Fibroblast of skin of left biceps (primary cell): ENCODE measurements at regions not wholly inside any gene's neighbourhood (a gene's known extent, or its start where the extent isn't known, plus 50 kb on each side); places are given as distances from the start of the nearest gene placed in this dataset.

Experiments used
- DNase-seq, 2 experiments: peaks; one replicate each; pipeline ENCODE4 v3.0.0-alpha.2; 2013; ENCODE audit warnings: low read depth in 2 of 2

DNA sequence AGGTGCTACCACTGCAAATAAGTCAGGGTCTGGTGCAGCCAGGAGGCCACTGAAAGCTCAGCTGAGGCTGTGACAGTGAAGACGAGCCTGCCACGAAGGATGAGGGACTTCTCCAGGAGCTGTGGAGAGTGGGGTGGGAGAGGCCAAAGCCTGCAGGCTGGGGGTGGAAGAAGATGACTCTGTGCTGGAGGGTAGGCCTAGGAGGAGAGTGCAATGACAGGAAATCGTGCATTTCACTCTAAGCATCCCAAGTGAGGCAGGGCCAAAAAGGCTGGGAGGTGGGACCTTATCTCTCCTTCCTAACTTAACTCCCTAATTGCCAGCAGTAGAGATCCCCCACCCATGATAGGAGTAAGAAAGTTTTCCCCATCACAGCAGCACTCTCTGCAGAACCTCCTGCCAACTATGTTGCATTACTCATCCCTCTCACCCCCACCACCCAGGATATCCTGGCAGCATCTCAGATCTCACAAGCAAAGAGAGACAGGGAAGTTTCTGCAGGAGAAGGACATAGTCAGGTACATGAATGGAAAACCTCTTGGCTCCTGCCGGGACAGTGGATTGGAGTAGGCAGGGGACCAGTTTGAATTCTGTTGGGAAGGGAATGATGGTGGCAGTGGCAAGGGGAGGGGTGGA, 466.2 kb downstream of the CDH26 start:
- DNase-seq, result no peak

DNA sequence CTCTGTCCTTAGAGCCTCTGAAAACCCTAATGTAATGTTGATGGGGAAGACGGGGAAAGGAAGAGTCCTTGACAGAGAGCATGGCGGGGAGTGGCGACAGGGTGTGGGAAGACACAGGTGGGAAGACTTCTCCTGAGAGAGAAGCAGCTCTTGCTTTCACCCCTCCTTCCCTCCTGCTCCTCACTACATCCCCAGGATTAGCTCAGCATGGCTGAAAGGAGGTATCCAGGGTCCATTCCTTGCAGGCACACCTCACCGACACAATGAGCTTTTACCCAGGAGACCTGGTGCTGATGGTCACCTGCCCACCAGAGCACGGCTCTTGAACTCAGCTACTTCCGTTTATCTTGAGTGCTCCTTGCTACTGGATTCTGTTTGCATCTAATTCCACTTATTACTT, 469.3 kb downstream of the CDH26 start:
- DNase-seq, result no peak

DNA sequence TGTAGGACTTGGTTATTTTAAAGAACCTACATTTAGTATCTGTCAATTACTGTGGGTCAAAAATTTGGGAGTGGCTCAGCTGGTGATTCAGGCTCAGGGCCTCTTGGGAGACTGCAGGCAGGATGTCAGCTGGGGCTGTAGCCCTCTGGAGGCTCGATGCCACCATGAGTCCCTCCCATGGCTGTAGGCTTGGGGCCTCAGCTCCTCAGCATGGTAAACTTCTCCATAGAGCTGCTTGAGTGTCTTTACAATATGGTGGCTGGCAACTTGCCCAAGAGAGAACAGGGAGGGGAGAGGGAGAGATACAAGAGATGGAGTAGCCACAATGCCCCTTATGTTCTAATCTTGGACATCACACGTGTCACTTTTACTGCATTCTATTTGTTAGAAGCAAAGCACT, 470.4 kb downstream of the CDH26 start:
- DNase-seq, result no peak

DNA sequence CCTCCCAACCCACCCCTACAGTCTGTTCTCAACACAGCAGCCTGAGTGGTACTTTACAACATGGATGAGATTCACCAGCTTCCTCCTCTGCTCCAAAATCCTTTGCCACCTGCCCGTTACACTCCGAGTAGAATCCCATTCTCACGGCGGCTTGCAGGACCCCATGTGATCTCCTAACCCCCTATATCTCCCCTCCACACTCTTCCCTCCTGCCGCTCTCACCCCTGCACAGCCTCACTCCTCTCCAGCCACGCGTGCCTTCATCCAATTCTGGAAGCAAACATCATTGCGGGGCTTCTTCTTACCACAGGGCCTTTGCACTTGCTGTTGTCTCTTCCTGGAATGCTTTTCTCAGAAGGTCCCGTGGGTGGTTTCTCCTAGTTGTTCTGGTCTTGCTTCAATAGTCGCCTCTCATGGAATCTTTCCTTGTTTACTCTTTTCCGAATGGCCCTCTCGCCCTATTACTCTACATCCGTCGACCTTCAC, 472.3 kb downstream of the CDH26 start:
- DNase-seq, result no peak

DNA sequence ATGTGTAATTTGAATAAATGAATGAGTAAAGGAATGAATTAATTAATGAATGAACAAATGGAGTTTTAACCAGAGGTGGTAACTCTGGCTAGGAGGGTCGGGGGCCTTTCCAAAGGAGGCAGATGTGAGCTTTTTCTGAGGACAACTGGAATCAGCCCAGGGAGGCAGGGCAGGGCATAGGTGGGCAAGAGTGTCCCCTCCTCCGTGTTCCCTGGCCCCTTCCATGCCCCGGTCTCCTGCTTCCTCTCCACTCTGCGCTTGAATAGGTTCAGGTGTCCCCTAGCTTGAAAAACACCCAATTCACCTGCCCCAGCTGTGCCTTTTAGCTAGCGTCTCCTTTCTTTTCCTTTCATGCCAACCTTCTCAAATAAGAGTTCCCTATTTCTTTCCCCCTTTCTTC, 473.1 kb downstream of the CDH26 start:
- DNase-seq, result no peak

DNA sequence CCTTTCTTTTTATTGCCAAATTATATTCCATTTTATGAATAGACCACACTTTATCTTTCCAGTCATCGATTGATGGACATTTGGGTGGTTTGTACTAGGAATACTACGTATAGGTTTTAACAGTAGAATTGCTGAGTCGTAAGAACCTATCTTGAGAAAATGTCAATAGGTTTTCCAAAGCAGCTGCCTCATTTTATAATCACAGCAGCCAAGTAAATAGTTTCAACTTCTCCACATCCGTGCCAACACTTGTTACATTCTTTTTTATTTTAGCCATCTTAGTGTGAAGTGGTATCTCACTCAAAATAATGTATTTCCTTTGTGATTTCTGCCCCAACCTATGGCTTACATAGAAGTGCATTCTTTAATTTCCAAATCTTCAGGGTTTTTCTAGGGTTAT, 479.2 kb downstream of the CDH26 start:
- no peak for DNase-seq

DNA sequence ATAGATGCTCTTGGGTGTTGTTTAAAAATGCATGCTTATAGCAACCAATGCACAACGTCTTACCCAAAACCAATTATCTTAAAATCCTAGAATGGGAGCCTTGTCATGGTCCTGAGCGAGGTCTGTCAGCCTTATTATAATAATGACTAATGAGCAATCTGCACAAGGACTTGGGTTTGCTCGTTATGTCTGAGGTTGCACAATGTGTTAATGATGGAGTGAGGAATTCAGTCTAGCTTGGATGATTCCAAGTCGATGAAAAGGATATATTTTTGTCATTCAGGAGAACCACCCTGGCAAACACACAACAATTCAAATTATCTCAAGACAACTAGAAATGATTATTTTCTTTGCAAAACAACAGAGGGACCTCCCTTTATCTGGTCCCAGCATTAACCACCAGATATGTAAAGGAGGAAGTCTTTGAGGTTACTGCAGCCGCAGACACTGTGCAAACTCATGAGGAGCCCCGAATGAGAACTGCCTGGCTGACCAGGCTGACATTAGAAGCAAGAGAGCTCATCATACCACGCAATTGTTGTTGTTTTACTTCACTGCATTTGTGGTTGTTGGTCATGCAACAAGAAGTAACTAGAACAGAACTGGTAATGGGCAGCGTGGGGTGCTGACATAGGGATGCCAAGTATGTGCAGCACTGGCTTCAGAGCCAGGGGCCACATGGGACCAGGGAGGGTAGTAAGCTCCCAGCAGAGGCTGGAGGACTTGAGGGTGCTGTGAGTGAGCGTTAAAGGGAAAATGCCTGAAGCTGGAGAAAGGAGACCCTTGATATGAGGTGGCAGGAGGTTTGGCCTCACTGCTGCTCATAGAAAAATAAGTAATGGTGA, 488.3 kb downstream of the CDH26 start:
- DNase-seq, result no peak

DNA sequence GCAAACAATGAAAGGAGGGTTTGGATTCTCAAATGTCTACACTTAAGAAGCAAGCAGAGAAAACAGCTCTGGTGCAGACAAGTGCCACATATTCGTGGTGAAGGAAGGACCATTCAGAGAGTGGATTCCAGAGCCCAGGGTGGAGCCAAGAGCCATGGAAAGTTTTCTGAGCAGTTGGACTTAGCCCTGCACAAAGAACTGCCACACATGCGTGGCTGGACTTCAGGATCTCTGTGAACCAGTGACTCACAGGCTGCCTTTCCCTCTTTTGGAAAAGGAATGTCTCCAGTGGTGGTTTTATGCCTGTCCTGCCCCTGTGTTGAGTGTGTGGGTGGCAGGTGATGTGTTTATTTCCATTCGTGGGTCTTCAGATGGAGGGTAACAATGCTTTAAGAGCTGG, 489.5 kb downstream of the CDH26 start:
- DNase-seq, result no peak

DNA sequence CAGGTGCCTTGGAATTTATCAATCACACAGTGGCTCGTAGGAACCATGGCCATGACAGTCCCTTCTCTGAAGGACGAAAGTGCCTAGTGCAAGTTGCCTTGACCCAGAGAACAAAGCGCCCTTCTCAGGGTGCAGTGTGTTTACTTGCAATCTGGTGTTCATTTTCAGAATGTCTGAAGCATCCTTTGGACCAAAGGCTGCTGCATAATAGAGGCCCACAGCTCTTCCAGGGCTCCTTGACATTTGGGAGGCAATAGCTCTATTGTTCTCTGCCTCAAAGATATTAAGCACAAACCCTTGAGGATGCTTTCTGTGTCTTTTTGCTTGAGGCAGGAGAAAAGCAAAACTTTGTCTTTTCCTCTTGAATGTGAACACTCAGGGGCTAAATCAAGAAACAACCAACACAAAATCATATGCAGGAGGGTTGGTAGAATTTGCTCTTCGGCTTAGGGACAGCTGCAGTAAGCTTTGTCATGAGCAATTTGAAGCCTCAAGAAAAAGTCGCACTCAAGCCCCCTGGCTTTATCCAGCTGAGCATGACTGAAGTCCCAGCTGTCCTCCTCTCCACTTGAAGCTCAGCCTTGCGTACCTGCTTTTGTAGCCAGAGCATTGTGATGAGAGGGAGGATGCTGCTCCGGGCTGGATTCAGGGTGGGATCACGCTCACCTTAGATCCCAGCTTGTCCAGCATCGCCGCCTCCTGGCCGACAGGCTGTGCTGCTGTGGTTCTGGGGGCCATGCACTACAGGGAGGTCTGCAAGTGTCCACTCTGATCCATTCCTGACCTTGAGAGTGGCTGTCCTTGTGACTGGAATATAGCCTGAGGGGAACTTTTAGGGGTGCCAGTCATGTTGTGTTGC, 495.4 kb downstream of the CDH26 start:
- DNase-seq, result no peak

DNA sequence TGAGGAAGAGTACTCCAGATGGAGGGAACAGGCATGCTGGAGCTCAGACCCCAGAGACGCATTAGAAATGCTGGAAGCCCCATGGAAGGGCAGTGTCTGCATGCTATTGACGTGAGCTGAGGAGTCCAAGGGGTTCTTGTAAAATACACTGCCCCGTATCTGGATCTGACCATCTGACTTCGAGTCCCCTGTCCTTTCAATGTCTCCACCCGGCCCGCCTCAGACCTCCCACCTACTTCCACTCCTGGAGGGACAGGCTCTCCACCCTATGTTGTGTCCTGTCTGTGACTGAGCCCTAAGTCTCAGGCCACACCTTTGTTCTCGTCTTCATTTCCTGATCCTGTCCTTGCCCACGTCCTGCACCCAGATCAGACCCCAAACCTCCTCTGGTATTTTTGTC, 496.3 kb downstream of the CDH26 start:
- no peak for DNase-seq

DNA sequence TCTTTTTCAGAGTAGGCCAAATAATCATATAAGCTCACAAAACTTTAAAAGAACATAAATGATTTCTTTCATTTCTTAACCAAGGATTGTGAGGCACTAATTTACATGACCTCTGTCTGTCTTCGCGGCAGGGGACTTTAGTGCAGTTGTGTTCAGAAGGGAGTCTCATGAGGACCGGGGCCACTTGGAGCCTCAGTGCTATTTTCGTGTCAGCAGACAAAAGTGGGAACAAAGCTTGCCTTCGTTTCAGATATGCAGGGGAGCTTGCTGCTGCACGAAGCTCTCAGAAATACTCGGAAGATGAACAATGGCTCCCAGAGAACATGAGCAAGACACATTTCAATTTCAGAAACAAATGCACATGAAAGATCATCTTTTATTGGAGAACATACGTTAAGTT, 497.0 kb downstream of the CDH26 start:
- DNase-seq, result no peak

DNA sequence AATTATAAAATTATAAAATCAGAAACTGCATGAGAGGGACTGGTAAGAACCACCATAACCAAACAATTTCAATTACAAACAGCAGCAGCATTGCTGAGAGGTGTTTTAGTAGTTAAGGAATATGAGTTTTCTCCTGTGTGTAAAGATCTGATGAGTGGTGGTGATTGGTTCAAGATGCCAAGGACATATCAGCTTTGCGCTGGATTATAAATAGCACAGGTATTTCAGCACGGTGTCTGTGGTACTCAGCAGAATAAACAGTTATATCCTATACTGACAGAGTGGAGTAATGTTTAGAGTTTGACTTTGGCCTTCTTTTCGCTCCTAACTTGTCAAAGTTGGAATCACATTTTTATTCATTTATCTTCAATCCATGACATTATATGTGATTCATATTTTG, 501.0 kb downstream of the CDH26 start:
- no peak for DNase-seq

DNA sequence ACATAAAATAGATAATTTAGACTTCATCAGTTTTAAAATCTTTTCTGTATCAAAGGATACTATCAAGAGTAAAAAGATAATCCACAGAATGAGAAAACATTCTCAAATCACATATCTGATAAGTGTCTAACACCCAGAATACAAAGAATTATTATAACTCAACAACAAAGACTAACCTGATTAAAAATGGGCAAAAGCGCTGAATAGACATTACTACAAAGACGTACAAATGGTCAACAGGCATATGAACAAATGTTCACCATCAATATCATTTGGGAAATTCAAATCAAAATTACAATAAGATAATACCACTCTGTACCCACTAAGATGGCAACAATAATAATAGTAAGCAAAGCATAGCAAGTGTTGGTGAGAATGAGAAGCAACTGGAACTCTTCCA, 503.8 kb downstream of the CDH26 start:
- DNase-seq, result no peak

DNA sequence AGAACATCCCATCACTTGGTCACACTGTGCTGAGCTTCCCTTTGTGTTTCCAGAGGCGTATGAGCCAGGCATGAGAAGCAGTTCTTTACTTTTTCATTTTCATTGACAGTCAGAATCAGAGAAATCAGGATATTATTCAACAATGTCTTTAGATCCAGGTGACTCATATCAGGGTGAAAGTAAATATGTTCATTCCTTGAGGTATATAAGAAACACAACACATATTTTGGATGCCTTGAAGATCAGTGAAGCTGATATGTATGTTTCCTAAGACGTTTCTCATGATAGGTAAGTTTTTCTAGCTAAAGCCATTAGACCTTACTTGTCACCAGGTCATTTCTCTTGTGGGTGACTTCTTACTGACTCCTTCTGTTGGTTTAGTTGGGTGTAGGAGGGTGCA, 505.6 kb downstream of the CDH26 start:
- no peak for DNase-seq

DNA sequence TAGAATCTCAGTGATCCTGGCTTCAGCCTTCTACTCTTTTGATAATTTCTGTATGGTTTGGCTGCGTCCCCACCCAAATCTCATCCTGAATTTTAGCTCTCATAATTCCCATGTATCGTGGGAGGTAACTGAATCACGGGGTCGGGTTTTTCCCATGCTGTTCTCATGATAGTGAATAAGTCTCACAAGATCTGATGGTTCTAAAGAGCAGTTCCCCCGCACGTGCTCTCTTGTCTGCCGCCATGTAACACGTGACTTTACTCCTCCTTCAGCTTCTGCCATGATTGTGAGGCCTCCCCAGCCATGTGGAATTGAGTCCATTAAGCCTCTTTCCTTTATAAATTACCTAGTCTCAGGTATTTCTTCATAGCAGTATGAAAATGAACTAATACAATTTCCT, 507.2 kb downstream of the CDH26 start:
- DNase-seq, result no peak

DNA sequence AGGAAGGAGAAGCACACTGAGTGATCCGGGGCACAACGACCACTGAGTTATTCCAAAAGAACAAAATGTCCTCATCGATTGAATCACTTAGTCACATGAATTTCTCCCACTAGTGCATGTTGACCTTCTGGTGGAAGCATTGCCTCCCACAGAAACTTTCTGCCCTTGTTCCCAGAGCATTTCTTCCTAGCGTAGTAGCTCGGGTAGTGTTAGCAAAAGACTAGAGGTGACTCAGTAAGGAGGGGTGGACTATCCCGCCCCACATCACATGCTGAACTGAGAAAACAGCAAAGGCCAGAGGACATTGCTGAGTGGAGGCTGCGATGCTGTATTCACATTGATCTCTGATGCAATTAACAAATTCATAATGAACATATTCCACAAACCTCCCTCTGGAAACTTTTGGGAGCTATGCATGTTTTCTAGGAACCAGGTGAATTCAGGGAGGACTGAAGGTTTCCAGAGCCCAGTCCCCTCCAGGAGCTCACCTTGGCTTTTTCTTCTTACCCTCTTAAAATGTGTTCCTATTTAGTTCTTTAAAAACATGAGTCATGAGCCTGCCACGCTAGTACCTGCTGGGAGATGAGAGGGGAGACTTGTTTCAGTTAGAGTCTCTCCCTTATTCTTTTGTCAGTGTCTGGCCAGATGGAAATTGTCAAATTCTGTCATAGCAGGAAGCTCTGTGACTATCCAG, 507.9 kb downstream of the CDH26 start:
- DNase-seq, result no peak

DNA sequence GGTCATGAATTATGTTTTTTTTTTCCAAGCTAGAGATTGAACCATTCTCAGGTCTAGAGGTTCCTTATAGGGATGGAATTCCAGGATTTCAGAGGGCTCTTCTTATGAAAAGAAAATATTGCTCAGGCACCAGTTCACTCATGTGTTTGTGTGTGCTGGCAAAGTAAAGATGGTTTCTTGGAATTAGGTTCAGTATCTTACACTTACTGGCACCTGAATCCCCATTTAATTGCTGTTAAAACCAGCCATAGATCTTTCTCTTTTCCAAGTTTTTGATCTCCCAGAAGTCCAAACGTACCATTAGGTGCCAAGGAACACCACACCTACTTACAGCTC, 508.4 kb downstream of the CDH26 start:
- no peak for DNase-seq

DNA sequence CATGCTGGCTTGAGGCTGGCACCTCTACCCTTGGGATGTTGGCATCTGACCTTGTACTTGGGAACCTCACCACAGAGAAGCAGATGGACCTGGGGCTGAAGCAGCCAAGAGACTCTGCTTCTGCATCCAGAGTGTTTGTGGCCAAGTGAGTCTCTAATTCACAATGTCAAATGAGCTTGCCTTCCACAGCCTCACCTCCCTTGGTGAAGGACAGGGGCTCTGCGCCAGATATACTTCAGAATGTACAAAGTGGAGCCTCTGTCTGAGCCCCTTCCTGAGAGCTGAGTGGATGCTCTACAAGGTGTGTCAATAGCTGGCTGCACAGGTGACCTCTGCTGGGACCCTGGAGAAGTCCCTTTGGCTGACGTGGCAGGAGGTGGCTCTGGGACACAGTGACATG, 508.9 kb downstream of the CDH26 start:
- DNase-seq, result no peak

DNA sequence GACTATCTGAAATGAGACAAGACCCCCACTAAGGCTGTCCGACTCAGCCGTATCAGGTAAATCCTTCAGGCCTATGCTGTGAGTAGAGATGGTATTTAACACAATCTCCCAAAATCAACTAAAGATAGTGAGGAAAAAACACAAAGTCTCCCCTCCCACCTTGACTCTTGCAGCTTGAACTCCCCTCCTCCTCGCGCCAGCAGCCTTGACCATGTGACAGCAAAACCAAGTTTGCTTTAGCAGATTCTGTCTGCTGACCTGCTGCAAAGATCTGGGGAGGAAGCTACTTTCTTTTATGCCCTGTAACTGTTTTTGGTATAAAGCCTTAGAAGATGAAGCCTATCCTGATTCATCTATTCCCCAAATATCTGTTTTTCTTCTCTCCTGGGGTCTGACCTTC, 509.5 kb downstream of the CDH26 start:
- DNase-seq, result no peak

DNA sequence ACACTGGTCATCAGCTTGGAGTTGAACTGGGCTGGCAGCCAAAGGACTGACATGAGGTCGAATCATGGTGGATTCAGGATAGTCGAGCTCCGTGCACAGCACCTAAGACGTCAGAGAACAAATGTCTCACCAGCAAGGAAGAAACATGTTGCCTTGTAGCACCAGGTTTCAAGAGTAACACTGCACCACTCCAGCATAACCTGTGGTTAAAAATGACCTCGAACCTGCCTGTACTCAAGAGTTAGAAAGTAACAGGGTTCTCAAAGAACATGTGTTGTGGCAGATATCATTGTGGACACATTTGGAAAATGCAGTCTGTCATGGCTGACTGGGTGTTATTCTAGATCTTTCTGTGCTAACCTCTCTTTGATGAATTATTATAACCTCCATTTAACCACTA, 511.6 kb downstream of the CDH26 start:
- no peak for DNase-seq

DNA sequence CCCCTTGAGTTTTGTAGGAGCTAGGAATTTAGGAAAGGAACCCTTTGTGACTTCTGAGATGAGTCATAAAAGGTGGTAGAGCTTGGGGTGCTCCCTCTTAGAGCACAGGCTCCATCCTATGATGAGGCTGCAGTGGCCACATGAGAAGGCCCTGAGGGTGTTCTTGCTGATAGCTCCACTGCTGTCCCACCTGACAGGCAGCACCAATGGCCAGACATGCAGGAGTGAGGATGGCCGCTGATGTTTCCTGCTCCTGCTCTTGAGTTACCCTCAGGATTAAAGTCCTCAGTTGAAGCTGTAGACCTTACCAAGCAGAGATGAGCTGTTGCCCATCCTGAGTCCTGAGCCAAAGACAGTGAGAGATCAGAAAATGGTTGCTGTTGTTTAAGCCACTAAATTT, 512.1 kb downstream of the CDH26 start:
- DNase-seq, result no peak

DNA sequence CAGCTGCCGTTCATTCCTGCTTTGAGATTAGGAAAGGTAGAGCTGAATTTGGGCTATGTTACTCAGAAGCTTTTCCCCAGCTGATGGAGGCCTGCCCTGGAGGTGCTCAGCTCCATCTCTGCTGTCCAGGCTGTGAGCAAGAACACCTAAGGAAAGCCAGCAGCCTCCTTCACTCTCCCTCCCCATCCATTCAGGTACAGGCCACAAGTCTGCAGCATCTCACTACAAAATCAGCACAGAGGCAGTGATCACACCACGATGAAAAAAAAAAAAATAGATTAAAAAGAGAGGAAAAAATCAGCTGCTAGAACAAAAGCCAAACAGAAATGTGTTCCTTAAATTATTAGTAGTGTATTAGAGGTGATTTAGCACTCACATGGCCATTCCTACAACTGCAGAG, 515.0 kb downstream of the CDH26 start:
- DNase-seq, result no peak
